ENCODE measurements at regions not wholly inside any gene's neighbourhood (a gene's known extent, or its start where the extent isn't known, plus 50 kb on each side); places are given as distances from the start of the nearest gene placed in this dataset.

DNA sequence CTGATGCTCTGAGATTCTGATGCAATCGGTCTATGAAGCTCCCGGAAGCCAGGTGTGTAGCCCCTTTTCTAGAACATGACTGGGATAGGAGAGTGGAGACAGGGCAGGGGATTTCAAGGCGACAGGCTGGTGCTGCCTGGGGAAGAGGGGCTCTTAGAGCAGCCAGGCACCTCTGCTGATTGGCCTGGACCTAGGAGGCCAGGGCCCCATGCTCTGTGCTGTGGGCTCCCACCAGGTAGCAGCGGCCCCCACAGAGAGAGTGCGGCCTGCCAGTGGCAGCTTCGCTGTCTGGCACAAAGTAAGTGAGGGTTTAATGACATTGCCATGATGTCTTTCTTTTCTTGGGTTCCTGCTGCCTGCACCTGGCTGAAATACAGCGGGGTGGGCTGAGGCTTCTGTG lies 99.4 kb upstream of the PODXL start:
- CTCF ChIA-PET (ENCODE audit: partially characterized antibody), result interaction anchor here (1.5 to 2.3 kb wide), 5 partner anchors 8 to 148 kb away, joined by 5 to 20 read pairs (median 8); no protein-coding TSS in a partner anchor
- Mint-ChIP-seq H3K36me3 (no peaks in the 10 kb centered on the region), H3K27me3 (peaks cover 2 to 10% of the 10 kb centered on the region in 2 donors), H3K9me3 (no peaks in the 10 kb centered on the region), H3K4me1 (peaks cover 0 to 8% (median 5%) of the 10 kb centered on the region in 4 donors), H3K4me3 (no peak overlapping the region), H3K27ac (no peak overlapping the region)
- no peak overlapping the region for H3K4me3 ChIP-seq (ENCODE audit: low read length in 2 of 2)
- no peaks in the 10 kb centered on the region for H3K4me1 ChIP-seq (ENCODE audit: insufficient read depth, low read length)
- DNase-seq, result no peak
- H3K27ac ChIP-seq (ENCODE audit: low read depth, low read length), result no peak overlapping the region
- no peaks in the 10 kb centered on the region for H3K9me3 ChIP-seq (ENCODE audit: control insufficient read depth in 1 of 2, low read length in 2 of 2)
- POLR2A ChIA-PET (ENCODE audit: partially characterized antibody), result no interaction called here
- H3K27me3 ChIP-seq (ENCODE audit: insufficient read depth, low read length), result no peaks in the 10 kb centered on the region
- intact Hi-C loops (cut with micrococcal nuclease), result no loop called here
- no peaks in the 10 kb centered on the region for H3K36me3 ChIP-seq (ENCODE audit: insufficient read depth, low read length)

DNA sequence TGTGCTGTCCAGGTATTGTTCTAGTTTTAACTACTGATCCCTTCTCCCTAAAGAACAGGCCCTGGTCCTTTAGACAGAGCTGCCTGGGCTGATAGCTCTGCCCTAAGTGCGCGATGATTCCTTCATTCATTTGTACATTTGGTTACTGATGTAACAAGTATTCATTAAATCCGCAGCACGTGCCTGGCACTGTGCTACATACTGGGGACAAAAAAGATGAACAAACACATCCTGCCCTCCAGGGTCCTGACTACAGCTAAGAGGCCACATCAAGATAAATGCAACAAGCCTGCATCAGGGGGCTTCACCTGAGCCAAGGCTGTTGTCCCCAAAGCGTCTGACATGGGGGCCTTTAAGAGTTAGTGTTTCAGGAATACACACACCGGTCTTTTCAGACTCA lies 99.0 kb upstream of the PODXL start:
- H3K9me3 Mint-ChIP-seq, result no peaks in the 10 kb centered on the region
- intact Hi-C loops (cut with micrococcal nuclease), result no loop called here
- no peaks in the 10 kb centered on the region for H3K36me3 ChIP-seq (ENCODE audit: insufficient read depth, low read length)
- H3K27me3 ChIP-seq (ENCODE audit: insufficient read depth, low read length), result no peaks in the 10 kb centered on the region
- H3K27ac ChIP-seq (ENCODE audit: low read depth, low read length), result no peak overlapping the region
- no peak overlapping the region for H3K4me3 Mint-ChIP-seq
- no peak overlapping the region for H3K4me3 ChIP-seq (ENCODE audit: low read length in 2 of 2)
- peaks cover 2 to 10% of the 10 kb centered on the region in 2 donors for H3K27me3 Mint-ChIP-seq
- CTCF ChIA-PET (ENCODE audit: partially characterized antibody), result interaction anchor here (0.7 to 2.3 kb wide), 9 partner anchors 9 to 153 kb away, joined by 3 to 20 read pairs (median 7); no protein-coding TSS in a partner anchor
- no peak for DNase-seq
- no peak overlapping the region for H3K27ac Mint-ChIP-seq
- no peaks in the 10 kb centered on the region for H3K9me3 ChIP-seq (ENCODE audit: control insufficient read depth in 1 of 2, low read length in 2 of 2)
- no peaks in the 10 kb centered on the region for H3K4me1 ChIP-seq (ENCODE audit: insufficient read depth, low read length)
- no peaks in the 10 kb centered on the region for H3K36me3 Mint-ChIP-seq
- POLR2A ChIA-PET (ENCODE audit: partially characterized antibody), result no interaction called here
- peaks cover 0 to 8% (median 5%) of the 10 kb centered on the region in 4 donors for H3K4me1 Mint-ChIP-seq

DNA sequence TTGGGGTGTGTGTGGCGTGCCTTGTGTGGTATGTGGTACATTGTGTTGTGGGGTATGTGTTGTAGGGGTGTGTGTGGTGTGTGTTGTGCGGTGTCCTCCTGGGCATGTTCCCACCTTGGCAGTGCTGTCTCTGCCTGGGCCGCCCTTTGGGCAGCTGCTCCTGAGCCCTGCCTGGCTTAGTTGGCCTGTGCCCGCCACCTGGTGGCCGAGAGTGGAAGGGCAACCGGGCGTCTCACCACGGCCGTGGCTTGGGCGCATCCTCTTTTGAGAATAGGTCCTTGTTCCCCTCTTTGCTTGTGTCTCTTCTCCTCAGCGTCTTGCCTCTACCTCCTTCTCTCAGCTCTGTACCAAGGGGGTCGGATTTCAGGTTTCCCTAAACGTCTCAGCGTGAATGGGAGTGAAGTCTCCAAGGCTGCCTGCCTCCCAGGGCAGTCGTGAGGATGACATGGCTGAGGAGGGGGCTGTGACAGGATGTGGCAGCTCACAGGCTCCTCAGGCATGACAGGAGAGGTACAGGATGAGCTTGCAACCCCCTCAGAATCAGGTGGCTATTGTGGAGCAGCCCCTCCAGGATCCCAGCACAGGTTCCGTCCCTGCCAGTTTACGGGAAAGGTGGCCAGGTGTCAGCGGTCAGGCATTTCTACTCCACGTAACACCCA lies 98.4 kb upstream of the PODXL start:
- DNase-seq, result peak; percentile 60 to 71 (median 68)
- ChIA-PET CTCF (ENCODE audit: partially characterized antibody) (interaction anchor here (0.7 to 2.3 kb wide), 11 partner anchors 9 to 152 kb away, joined by 3 to 20 read pairs (median 5); no protein-coding TSS in a partner anchor), POLR2A (ENCODE audit: partially characterized antibody) (no interaction called here)
- no peak overlapping the region for H3K4me3 Mint-ChIP-seq
- no peaks in the 10 kb centered on the region for H3K9me3 Mint-ChIP-seq
- Histone ChIP-seq H3K36me3 (ENCODE audit: insufficient read depth, low read length) (no peaks in the 10 kb centered on the region), H3K4me1 (ENCODE audit: insufficient read depth, low read length) (no peaks in the 10 kb centered on the region), H3K27ac (ENCODE audit: low read depth, low read length) (no peak overlapping the region), H3K9me3 (ENCODE audit: control insufficient read depth in 1 of 2, low read length in 2 of 2) (no peaks in the 10 kb centered on the region), H3K4me3 (ENCODE audit: low read length in 2 of 2) (no peak overlapping the region), H3K27me3 (ENCODE audit: insufficient read depth, low read length) (no peaks in the 10 kb centered on the region)
- H3K4me1 Mint-ChIP-seq, result peaks cover 0 to 8% (median 5%) of the 10 kb centered on the region in 4 donors
- no peaks in the 10 kb centered on the region for H3K36me3 Mint-ChIP-seq
- intact Hi-C loops (cut with micrococcal nuclease), result loop anchor here (5.0 kb wide), 1 partner anchor 107 kb away; no protein-coding TSS in a partner anchor
- H3K27me3 Mint-ChIP-seq, result peaks cover 2 to 10% of the 10 kb centered on the region in 2 donors
- peak overlapping the region in 1 of 7 donors; percentile 57 for H3K27ac Mint-ChIP-seq

DNA sequence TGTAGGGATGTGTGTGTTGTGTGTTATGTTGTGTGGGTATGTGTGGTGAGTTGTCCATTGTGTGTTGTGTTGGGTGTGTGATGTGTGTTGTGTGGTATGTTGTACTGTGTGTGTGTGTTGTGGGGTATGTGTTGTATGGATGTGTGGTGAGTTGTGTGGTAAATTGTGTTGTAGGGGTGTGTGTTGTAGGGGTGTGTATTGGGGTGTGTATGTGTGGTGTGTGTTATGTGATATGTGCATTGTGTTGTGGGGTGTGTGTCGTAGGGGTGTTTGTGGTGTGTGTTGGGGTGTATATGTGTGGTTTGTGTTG lies 97.8 kb upstream of the PODXL start:
- no peaks in the 10 kb centered on the region for H3K9me3 Mint-ChIP-seq
- no peak overlapping the region for H3K4me3 ChIP-seq (ENCODE audit: low read length in 2 of 2)
- no peaks in the 10 kb centered on the region for H3K27me3 ChIP-seq (ENCODE audit: insufficient read depth, low read length)
- DNase-seq, result no peak
- CTCF ChIA-PET (ENCODE audit: partially characterized antibody), result interaction anchor here (0.8 to 2.3 kb wide), 8 partner anchors 10 to 151 kb away, joined by 3 to 20 read pairs (median 7); no protein-coding TSS in a partner anchor
- POLR2A ChIA-PET (ENCODE audit: partially characterized antibody), result no interaction called here
- no peaks in the 10 kb centered on the region for H3K36me3 Mint-ChIP-seq
- intact Hi-C loops (cut with micrococcal nuclease), result loop anchor here (5.0 kb wide), 1 partner anchor 107 kb away; no protein-coding TSS in a partner anchor
- H3K27ac ChIP-seq (ENCODE audit: low read depth, low read length), result no peak overlapping the region
- H3K9me3 ChIP-seq (ENCODE audit: control insufficient read depth in 1 of 2, low read length in 2 of 2), result no peaks in the 10 kb centered on the region
- H3K27ac Mint-ChIP-seq, result peak overlapping the region in 1 of 7 donors; percentile 32
- H3K4me1 ChIP-seq (ENCODE audit: insufficient read depth, low read length), result no peaks in the 10 kb centered on the region
- H3K4me1 Mint-ChIP-seq, result peaks cover 0 to 8% (median 5%) of the 10 kb centered on the region in 4 donors
- no peaks in the 10 kb centered on the region for H3K36me3 ChIP-seq (ENCODE audit: insufficient read depth, low read length)
- no peak overlapping the region for H3K4me3 Mint-ChIP-seq
- peaks cover 2 to 10% of the 10 kb centered on the region in 2 donors for H3K27me3 Mint-ChIP-seq

DNA sequence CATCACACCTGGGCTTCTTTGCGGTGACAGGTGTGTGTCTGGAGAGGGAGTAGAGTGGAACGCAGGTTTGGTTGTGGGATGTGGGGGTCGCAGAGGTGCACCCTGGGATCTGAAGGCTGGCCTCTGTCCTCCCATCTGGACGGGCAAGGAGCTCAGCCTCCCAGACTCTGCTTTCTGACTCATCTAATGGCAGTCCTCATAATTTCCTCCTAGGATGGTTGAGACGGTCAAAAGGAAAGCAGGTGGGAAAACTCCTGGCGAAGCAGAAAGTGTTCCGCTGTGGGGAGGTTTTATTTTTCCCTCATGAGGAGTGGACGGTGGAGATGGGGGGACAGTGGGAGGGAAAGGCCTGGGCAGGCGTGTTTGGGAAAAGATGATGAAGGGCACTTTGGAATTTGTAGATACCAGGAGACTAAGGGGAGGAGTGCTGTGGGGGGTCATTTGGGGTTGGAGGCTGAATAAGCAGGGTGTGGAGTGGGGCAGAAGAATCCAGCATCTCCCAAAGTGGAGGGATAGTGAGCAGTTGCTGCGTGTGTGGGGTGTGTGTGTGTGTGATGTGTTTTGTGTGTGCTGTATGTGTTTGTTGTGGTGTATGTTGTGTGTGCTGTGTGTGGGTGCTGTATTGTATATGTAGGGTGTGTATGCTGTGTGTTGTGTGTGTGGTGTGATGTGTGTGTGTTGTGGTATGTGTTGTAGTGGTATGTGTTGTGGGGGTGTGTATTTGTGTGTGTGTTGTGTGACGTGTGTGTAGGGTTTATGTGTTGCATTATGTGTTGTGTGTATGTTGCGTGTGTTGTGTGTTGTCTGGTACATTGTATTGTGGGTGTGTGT lies 97.2 kb upstream of the PODXL start:
- no peak for DNase-seq
- ChIA-PET POLR2A (ENCODE audit: partially characterized antibody) (no interaction called here), CTCF (ENCODE audit: partially characterized antibody) (interaction anchor here (1.6 to 2.3 kb wide), 3 partner anchors 10 to 151 kb away, joined by 4 to 20 read pairs (median 9); no protein-coding TSS in a partner anchor)
- no peaks in the 10 kb centered on the region for H3K27me3 ChIP-seq (ENCODE audit: insufficient read depth, low read length)
- no peaks in the 10 kb centered on the region for H3K9me3 ChIP-seq (ENCODE audit: control insufficient read depth in 1 of 2, low read length in 2 of 2)
- Mint-ChIP-seq H3K27ac (peak overlapping the region in 3 of 7 donors; percentile 32 to 72 (median 58)), H3K4me3 (no peak overlapping the region), H3K36me3 (no peaks in the 10 kb centered on the region), H3K4me1 (peaks cover 0 to 8% (median 5%) of the 10 kb centered on the region in 4 donors), H3K27me3 (peaks cover 4 to 10% of the 10 kb centered on the region in 2 donors), H3K9me3 (no peaks in the 10 kb centered on the region)
- no peak overlapping the region for H3K27ac ChIP-seq (ENCODE audit: low read depth, low read length)
- no peaks in the 10 kb centered on the region for H3K4me1 ChIP-seq (ENCODE audit: insufficient read depth, low read length)
- intact Hi-C loops (cut with micrococcal nuclease), result loop anchor here (5.0 kb wide), 1 partner anchor 106 kb away; no protein-coding TSS in a partner anchor
- no peaks in the 10 kb centered on the region for H3K36me3 ChIP-seq (ENCODE audit: insufficient read depth, low read length)
- H3K4me3 ChIP-seq (ENCODE audit: low read length in 2 of 2), result no peak overlapping the region

DNA sequence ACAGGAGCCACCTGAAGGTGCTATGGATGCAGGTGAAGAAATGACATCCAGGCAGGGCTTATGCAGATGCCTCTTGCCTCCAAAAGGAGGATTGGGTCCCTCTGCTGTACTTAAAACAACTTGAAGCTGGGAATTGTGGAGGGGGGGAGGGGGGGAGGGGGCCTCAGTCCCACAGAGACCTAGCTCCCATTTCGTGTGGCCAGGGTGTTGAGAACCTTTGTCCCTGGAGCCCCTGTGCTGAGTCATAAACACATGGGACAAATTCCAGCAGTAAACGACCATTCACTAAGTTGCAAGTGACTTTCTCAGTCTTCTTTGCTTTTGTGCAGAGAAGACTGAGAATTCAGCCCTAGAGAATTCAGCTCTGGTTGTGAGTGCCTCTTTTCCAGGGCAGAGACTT lies 96.5 kb upstream of the PODXL start:
- POLR2A ChIA-PET (ENCODE audit: partially characterized antibody), result no interaction called here
- CTCF ChIA-PET (ENCODE audit: partially characterized antibody), result no interaction called here
- H3K27ac ChIP-seq (ENCODE audit: low read depth, low read length), result no peak overlapping the region
- intact Hi-C loops (cut with micrococcal nuclease), result loop anchor here (5.0 kb wide), 1 partner anchor 106 kb away; no protein-coding TSS in a partner anchor
- DNase-seq, result no peak
- H3K4me3 ChIP-seq (ENCODE audit: low read length in 2 of 2), result no peak overlapping the region
- no peaks in the 10 kb centered on the region for H3K9me3 ChIP-seq (ENCODE audit: control insufficient read depth in 1 of 2, low read length in 2 of 2)
- peaks cover 4 to 10% of the 10 kb centered on the region in 2 donors for H3K27me3 Mint-ChIP-seq
- H3K4me1 Mint-ChIP-seq, result peaks cover 0 to 8% (median 5%) of the 10 kb centered on the region in 4 donors
- H3K36me3 Mint-ChIP-seq, result no peaks in the 10 kb centered on the region
- no peak overlapping the region for H3K4me3 Mint-ChIP-seq
- no peaks in the 10 kb centered on the region for H3K27me3 ChIP-seq (ENCODE audit: insufficient read depth, low read length)
- H3K27ac Mint-ChIP-seq, result no peak overlapping the region
- no peaks in the 10 kb centered on the region for H3K9me3 Mint-ChIP-seq
- H3K36me3 ChIP-seq (ENCODE audit: insufficient read depth, low read length), result no peaks in the 10 kb centered on the region
- no peaks in the 10 kb centered on the region for H3K4me1 ChIP-seq (ENCODE audit: insufficient read depth, low read length)

DNA sequence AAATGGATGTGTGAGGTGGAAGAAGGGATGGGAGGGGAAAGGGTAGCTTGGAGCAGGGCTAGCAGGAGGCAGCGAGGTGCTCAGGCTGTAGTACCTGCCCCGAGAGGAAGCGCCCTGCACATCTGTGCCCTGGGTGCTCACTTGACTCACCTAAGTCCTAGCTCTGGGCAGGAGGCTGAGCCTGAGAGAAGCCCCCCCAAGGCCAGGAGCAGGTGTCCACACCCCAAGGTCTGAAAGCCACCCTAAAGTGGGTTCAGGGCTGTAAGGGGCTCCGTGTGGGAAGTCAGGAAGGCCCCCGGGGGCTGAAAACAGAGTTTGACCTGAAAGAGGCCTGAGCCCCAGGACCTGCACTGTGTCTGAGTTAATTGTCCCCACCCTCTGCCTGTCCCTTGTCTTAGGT lies 95.8 kb upstream of the PODXL start:
- H3K27me3 Mint-ChIP-seq, result peaks cover 4 to 10% of the 10 kb centered on the region in 2 donors
- no peak overlapping the region for H3K27ac Mint-ChIP-seq

More for the DNA sequence above, 95.8 kb upstream of the PODXL start:
- H3K4me1 Mint-ChIP-seq, result peaks cover 0 to 8% (median 5%) of the 10 kb centered on the region in 4 donors
- no peaks in the 10 kb centered on the region for H3K36me3 Mint-ChIP-seq
- no peak overlapping the region for H3K27ac ChIP-seq (ENCODE audit: low read depth, low read length)
- no peaks in the 10 kb centered on the region for H3K4me1 ChIP-seq (ENCODE audit: insufficient read depth, low read length)
- DNase-seq, result no peak
- no peak overlapping the region for H3K4me3 ChIP-seq (ENCODE audit: low read length in 2 of 2)
- ChIA-PET CTCF (ENCODE audit: partially characterized antibody) (no interaction called here), POLR2A (ENCODE audit: partially characterized antibody) (no interaction called here)
- no peaks in the 10 kb centered on the region for H3K36me3 ChIP-seq (ENCODE audit: insufficient read depth, low read length)
- H3K27me3 ChIP-seq (ENCODE audit: insufficient read depth, low read length), result no peaks in the 10 kb centered on the region
- H3K4me3 Mint-ChIP-seq, result no peak overlapping the region
- intact Hi-C loops (cut with micrococcal nuclease), result loop anchor here (5.0 kb wide), 1 partner anchor 105 kb away; no protein-coding TSS in a partner anchor
- H3K9me3 Mint-ChIP-seq, result no peaks in the 10 kb centered on the region
- no peaks in the 10 kb centered on the region for H3K9me3 ChIP-seq (ENCODE audit: control insufficient read depth in 1 of 2, low read length in 2 of 2)

Data from CD4-positive, alpha-beta memory T cell (primary cell).